Skeletal muscle cell (primary cell): ENCODE measurements at regions not wholly inside any gene's neighbourhood (a gene's known extent, or its start where the extent isn't known, plus 50 kb on each side); places are given as distances from the start of the nearest gene placed in this dataset.
"Not testable (repeated sequence)": the region's sequence is repeated elsewhere in the genome, so short reads cannot be mapped to it uniquely, and the experiment has no call there.

Experiments
- DNase-seq: peaks from one replicate; pipeline ENCODE4 v3.0.0-alpha.2; 2010; ENCODE audit warnings: low read depth
- H3K4me3 ChIP-seq: 2 replicates; pipeline ENCODE4 v1.5.1; 2011; ENCODE audit warnings: low read depth, mild to moderate bottlenecking, control low read depth, low read length, moderate library complexity

GRCh38 chr14:34381304-34381703 is 80.7 kb downstream of the SPTSSA start:
- DNase-seq, H3K4me3 ChIP-seq: not testable (repeated sequence)

DNA sequence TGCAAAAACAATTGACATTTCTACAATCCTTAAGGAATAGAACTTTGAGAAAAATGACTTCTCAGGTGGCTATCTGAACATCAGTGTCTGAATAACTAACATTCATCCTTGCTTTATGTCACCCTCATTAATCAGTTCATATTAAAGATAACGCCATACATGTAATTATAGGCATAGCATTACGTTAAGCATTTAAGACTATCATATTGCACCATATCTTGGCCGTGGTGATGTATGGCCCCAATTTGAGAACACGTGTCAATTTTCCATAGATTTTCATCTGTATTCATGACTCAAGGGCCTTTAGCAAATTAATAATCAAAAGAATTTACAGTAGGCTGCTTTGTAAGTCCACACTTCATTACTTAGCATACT is 81.6 kb downstream of the SPTSSA start:
- DNase-seq = no peak
- no peak overlapping the region for H3K4me3 ChIP-seq

DNA sequence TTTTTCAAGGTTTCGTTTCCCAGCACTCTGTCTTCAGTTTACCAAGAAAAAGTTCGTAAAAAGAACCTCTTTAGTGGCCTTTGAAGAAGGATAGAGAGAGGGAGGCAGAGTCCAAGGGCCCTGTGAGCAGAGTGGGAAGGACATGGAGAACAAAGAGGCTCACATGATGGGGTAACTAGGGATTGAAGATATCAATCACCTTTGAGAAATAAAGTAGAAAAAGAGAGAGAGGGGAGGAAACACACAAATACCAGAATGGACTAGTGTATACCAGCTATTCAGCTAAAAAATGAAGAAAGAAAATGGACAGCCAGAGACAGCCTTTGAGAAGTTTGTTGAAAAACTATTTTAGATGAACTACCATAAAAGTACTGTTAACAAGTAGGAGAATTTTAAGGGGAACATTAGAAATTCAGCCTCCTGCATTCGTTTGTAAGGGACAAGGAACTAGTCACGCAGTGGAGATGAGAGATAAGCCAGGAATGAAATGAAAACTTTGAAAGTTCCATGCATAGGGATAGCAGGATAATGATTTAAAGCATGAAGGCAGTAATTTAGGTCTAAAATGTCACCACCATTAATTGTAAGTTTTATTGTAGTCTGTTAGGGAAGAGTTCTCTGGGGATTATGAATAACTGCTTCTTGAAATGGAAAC is 82.1 kb downstream of the SPTSSA start:
- DNase-seq = no peak
- no peak overlapping the region for H3K4me3 ChIP-seq

GRCh38 chr14:34376649-34377267 is 85.3 kb downstream of the SPTSSA start:
- no peak for DNase-seq
- H3K4me3 ChIP-seq = no peak overlapping the region

GRCh38 chr14:34374998-34375740 is 86.9 kb downstream of the SPTSSA start:
- no peak overlapping the region for H3K4me3 ChIP-seq
- DNase-seq = no peak

DNA sequence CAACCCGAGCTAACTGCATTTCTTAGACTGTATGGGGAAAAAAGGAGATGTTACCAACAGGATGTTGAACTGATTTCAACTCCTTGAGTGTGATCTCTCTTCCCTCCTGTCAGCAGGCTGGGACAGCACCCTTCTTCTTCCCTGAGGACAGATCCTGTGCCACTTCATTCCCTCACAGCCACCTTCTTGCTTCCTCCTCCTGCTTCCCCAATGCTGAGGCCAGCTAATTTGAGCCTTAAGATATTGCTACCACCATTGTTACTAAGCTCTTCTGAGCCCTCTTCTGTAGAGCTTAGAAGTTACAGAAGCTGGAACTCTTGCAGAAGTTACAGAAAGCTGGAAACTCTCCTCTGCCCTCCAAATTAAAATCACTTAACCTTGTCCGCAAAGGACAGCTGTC is 88.8 kb downstream of the SPTSSA start:
- no peak overlapping the region for H3K4me3 ChIP-seq
- no peak for DNase-seq

DNA sequence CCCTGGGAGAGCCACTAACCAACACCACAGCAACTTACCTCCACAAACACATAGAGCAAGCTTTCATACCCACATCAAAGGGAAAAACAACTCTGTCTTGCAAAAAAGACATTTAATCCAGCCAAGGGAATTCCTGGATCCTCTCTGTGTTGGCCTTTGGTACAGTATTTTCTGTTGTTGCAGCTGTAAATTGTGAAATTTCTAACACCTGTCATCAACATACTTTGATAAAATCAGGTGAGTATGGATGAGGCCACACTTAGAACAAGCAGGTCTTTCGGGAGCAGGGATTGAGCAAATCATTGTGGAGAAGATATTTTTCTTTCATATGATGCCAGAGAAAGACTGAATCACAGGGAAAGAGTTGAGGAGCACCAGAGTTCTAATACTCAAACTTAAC is 89.3 kb downstream of the SPTSSA start:
- no peak for DNase-seq
- H3K4me3 ChIP-seq = no peak overlapping the region

GRCh38 chr14:34369648-34370030 is 92.4 kb downstream of the SPTSSA start:
- no peak for DNase-seq
- no peak overlapping the region for H3K4me3 ChIP-seq

- no peak overlapping the region for H3K4me3 ChIP-seq
- DNase-seq = no peak
Observed at GRCh38 chr14:34368971-34369647, 92.9 kb downstream of the SPTSSA start.

DNA sequence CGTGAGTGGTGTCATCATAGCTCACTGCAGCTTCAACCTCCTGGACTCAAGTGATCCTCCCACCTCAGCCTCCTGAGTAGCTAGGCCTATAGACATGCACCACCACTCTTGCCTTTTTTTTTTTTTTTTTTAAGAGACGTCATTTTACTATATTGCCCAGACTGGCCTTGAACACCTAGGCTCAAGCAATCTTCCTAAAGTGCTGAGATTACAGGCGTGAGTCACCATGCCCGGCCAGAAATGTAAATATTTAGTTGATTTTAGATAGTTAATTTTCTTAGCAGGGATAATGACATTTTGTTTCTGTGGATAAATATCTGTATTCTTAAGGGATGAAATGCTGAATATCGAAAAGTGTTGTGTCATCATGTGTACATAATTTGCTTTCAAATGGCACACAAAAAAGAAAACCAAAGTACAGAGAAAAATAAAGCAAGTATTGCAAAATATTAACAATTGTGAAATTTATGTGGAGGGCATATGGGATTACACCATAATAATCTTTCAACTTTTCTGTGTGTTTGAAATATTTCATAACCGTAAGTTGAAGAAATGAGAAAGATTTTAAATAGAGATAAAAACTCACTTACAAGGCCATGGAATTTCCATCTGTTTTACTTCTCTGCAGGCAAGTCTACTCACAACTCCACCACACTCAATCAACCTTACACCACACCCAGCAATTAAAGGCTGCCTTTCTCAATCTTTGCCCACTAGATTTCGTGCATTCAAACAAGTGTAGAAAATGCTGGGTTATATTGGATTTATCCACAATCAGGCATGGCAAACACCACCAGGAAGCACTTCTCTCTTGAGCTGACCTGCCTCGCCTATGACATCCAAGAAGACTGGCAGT is 93.7 kb downstream of the SPTSSA start:
- no peak overlapping the region for H3K4me3 ChIP-seq
- DNase-seq = no peak

GRCh38 chr14:34365309-34365915 is 96.6 kb downstream of the SPTSSA start:
- no peak for DNase-seq
- no peak overlapping the region for H3K4me3 ChIP-seq

DNA sequence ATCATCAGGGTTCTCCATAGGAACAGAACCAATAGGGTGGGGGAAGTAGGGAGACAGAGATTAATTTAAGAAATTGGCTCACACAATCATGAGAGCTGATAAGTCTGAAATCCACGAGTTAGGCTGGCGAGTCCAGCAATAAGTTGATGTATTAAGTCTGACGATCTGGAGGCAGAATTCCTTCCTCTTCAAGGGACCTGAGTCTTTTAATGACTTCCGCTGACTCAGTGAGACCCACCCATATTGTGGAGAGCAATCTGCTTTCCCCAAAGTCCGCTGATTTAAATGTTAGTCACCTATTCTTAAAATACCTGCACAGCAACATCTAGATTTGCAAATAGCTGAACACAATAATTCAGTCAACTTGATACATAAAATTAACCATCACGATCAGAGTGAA is 97.8 kb downstream of the SPTSSA start:
- no peak overlapping the region for H3K4me3 ChIP-seq
- DNase-seq = no peak

DNA sequence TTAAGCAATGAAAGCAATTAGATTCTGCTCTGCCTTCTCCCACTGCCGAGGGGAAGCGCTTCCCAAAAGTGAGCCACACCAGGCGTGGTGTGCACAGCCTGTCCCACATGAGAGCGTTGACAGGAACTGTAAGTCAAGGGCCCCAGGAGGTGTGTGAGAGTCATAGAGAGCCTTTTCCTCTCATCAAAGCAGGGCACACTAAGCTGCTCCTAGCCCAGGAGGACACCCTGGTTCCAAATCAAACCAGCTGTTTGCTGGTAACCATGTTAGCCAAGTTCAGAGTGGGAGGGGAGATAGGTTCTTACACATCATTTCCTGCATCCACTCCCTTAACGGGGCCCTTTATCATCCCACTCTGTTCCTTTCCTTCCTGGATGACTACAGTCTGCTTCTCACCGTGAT is 98.3 kb downstream of the SPTSSA start:
- no peak for DNase-seq
- H3K4me3 ChIP-seq = no peak overlapping the region

DNA sequence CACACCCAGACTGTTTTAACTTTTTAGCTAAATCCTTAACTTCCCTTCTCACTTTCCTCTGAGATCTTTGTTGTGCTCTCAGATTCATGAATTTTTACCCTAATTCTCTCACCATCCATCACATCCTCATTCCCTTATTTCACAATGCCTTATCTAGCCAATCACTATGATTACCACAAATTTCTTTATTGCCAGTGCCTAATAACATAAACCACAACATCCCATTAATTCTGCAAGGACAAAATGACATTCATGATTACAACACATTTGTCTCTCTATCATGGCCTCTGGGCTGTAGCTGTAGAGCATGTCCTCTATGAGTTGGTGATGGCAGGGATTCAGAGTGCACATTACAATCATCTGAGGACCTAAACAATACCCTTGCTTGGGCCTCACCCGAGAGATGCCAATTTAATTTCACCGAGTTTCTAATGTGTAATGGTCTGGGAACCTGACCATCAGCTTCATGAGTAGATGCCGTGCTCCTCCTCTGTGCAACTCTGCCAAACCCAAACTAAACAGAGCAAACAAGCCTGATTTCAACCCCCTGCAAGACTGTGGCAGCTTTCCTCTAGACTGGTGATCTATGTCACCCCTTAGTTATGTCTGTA is 99.3 kb downstream of the SPTSSA start:
- H3K4me3 ChIP-seq = no peak overlapping the region
- DNase-seq = no peak

GRCh38 chr14:34361504-34362011 is 100.5 kb downstream of the SPTSSA start:
- DNase-seq = no peak
- H3K4me3 ChIP-seq = no peak overlapping the region

GRCh38 chr14:34359420-34360117 is 102.5 kb downstream of the SPTSSA start:
- DNase-seq = no peak

DNA sequence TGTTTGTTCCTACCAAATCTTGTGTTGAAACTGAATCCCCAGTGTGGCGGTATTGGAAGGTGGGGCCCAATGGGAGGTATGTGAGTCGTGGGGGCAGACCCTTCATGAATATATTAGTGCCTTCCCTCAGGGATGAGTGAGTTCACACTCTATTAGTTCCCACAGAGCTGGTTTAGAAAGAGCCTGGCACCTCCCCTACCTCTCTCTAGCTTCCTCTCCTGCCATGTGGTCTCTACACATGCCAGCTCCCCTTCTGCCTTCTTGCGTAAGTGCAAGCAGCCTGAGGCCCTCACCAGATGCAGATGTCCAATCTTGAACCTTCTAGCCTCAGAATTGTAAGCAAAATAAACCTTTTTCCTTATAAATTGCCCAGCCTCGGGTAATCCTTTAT is 105.8 kb downstream of the SPTSSA start:
- H3K4me3 ChIP-seq = no peak overlapping the region
- no peak for DNase-seq

More at GRCh38 chr14:34359420-34360117, 102.5 kb downstream of the SPTSSA start:
- no peak overlapping the region for H3K4me3 ChIP-seq
